Activated CD4-positive, CD25-positive, alpha-beta regulatory T cell treated with anti-CD3 and anti-CD28 coated beads, Interleukin-2, amount 50 U/mL, for 24 hours (primary cell): ENCODE measurements at regions not wholly inside any gene's neighbourhood (a gene's known extent, or its start where the extent isn't known, plus 50 kb on each side); places are given as distances from the start of the nearest gene placed in this dataset.
"Not testable (repeated sequence)": the region's sequence is repeated elsewhere in the genome, so short reads cannot be mapped to it uniquely, and the experiment has no call there.

ENCODE experiments used
- ATAC-seq, 2 donors: fragments of 150-1000 bp; cut with Tn5 transposase; one replicate each; pipeline ENCODE4 v1.10.0; 2021; ENCODE audit warnings: mild to moderate bottlenecking in 1 of 2, moderate library complexity in 1 of 2

DNA sequence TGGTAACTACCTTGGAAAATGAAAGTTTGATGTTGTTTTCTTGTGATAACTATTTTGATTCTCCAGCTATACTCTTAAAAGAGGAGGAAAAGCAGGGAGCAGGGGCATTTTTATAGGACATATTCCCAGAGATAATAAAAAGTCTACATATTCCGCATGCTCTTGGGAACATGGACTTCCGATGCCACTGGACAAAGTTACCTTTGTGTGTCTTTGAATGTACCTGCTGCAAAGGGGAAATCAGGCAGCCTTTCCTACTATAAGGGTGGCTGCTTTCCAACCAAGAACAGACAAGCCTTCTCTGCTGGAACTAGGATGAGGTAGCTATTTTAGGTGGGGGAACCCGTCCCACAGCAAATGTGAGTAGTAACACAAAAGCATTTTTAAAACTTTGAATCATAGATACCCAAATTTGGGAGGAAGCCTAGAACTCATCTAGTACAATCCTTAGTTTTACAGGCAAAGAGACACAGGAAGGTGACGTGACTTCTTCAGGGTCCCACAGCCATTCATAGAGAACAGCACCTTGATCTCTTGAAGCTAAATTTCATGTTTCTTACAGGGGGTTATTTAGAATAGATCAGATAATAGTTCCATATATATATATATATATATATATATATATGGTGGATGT, 179.9 kb downstream of the FASLG start:
- no peak for ATAC-seq

DNA sequence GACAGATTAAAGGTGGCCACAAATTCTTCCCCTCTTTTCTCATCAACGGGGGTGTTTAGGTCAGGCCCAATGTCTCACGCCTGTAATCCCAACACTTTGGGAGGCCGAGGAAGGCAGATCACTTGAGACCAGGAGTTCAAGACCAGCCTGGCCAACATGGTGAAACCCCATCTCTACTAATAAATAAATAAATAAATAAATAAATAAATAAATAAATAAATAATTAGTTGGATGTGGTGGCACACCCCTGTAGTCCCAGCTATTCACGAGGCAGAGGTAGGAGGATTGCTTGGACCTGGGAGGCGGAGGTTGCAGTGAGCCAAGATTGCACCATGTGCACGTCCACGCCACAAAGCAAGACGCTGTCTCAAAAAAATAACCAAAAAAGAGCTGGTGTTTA, 180.7 kb downstream of the FASLG start:
- not testable (repeated sequence) for ATAC-seq

DNA sequence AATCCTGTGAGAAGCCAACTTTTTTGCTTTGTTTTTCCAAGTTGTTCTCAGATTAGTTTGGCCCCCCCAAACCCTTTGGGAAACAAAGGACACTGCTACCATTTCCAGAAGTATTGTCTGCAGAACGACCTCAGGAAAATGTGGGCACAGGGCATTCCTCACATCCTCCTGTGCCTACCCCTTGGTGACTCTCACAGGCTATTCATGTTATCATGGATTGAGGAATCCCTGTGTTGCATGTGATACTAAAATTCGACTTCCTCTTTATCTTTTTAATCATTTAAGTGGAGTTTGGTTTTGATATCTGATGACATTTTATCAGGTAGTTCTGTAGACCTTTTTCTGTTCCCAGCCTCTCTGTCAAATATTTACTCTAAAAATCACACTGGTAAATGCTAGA, 184.5 kb downstream of the FASLG start:
- no peak for ATAC-seq

DNA sequence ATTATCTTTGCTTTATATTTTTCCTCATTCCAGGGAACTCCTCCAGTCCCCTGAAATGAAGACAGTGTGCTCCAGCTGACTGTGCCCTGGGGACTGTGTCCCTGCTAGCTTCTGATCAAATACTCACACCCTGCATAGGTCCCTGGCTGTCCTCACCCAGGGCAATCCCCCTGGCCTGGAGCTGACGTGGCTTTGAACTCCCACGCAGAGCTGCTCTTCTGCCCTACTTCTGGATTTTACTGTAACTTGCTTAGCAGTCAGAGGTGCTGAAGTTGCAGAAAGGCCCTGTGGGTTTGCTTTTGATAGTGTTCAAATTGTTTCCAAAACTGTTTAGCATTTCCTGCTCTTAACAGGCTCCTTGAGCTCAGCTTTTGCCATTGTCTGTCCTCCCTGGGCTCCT, 186.5 kb downstream of the FASLG start:
- peak; percentile 78 to 89 for ATAC-seq

DNA sequence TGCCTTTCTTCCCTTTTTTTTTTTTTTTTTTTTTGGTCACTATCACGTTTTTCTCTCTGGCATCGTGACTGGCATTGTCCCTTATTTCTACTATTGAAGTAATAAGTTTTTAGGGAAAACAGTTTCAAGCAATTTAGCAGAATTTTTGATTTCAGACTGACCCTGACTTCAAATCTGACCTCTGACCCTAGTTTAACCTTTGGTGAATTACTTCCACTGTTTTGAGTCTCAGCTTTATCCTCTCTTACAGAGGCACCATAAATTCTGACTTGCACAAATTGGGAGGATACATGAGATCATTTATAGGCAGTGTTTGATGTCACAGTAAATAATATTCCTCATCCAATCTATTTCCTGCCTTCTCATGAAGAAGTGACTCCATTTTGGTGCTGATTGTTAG, 187.0 kb downstream of the FASLG start:
- ATAC-seq: no peak

GRCh38 chr1:172847814-172848213, 188.9 kb downstream of the FASLG start:
- ATAC-seq: not testable (repeated sequence)

DNA sequence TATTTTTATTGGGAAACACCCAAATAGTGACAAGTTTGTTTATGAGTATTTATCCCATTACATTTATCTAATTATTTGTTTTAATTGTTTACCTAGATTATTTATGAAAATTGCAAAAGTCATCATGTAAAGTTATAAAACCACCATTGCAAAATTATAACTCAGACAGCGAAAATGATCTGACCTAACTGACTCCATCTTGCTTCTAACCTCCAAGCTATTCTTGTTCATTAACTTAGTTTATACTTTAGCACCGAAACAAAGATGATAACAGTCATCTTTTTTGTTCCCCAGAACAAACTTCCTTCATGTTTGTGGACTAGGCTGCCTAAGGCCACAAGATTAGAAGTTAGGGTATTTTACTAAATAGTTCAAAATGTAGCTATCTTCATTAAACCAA, 190.8 kb downstream of the FASLG start:
- ATAC-seq: no peak

DNA sequence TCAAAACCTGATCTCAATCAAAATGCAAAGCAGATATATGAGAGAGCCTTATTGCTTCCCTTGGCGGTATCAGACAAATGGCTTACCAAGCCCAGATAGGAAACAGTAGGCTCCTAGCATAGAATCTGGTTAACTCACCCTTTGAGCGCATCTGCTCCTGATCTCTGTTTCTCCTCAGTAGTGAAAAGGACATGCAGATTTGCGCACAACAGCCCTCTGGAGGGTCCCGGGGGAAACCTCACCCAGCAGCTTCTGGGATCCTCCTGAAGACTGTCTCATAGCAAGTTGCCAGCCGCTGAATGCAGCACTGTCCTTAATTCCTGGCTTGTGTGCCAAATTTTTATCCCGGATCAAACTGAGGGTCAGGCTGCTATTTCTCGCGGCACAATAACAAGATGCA, 192.2 kb downstream of the FASLG start:
- ATAC-seq: no peak

- no peak for ATAC-seq
Observed at GRCh38 chr1:172851856-172852255, 193.0 kb downstream of the FASLG start.

DNA sequence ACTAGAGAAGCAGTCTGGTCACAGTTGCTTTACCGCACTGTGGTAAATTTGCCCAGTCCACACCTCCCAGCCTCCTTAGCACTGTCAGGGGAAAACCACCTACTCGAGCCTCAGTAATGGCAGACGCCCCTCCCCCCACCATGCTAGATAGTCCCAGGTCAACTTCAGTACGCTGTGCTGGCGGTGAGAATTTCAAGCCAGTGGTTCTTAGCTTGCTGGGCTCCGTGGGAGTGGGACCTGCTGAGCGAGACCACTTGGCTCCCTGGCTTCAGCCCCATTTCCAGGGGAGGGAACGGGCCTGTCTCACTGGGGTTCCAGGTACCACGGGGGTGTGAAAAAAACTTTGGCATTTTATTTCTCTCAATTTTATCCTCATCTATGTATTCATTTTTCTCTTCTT, 194.8 kb downstream of the TNFSF18 start:
- ATAC-seq: not testable (repeated sequence)

DNA sequence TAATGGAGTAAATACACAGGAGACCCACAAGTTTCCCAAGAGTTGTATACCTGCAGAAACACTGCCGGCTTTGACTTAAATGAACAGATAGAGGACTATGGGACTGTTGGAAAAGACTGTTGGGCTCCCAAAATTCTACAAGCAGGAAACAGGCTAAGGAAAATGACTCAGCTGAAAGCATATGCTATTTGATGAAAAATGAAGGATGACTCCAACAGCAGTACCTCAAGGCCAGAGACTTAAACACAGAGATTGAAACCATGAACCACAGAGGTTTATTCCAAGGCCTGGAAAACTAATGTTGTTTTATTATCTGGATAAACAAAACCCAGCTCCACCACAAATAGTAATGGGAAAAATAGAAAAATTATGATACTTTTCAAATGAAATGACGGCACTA, 187.7 kb downstream of the TNFSF18 start:
- ATAC-seq: no peak

DNA sequence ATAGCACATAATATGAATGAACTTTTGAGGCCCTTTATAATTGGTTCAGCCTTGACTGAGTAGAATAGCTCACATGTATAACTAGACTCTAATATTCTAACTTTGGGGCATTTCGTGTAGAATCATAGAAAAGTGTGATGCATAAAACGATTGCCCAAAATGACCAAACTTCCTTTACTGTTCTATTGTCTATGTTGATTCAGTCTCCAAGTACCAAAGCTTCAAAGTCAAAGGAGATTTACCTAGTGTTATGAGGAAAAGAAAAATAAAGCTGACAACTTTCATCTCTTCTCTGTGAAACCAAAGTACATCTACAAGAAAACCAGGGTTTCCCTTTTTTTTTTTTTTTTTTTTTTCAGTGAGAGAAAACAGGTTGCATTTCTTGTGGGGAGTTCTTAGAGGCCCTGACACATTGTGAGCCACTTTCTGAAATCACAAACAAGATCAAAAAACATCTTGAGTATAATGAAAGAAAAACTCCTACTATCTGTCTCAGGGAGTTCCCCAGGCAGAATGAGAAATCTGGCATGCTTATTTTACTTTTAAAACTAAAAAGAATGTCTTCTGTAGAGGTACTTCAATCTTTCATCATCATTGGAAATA, 183.4 kb downstream of the TNFSF18 start:
- ATAC-seq: peak; percentile 62 to 76

DNA sequence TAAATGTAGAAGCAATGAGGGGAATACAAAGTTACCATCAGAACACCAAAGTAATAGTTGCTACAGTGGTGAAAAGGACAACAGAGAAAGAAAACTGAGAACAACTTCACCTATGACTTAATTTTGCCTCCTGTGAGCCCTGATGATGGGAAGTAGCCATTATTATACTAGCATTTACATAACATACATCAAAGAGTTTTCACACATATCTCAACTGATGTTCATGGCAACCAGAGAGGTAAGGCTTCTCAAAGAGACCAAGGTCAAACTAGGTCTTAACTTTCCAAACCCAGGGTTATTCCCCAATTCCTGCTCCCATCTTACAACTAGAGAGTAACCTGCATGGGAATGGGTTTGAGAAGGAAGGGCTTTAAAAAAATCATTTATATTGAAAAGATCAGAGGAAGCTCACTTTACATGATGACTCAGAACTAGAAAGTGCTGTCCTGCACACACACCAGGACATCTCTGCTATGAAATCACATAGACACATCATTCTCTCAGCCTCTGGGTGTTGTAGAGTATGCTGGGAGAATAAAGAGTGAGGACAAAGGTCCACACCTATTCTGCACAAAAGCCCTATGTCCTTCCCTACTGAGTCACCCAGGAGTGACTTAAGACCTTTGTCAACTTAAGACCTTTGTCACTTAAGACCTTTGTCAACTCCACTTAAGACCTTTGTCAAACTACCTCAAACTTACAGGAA, 179.7 kb downstream of the TNFSF18 start:
- peak; percentile 46 to 53 for ATAC-seq

- peak; percentile 79 to 86 for ATAC-seq
Observed at GRCh38 chr1:172874950-172875349, 175.8 kb downstream of the TNFSF18 start.

DNA sequence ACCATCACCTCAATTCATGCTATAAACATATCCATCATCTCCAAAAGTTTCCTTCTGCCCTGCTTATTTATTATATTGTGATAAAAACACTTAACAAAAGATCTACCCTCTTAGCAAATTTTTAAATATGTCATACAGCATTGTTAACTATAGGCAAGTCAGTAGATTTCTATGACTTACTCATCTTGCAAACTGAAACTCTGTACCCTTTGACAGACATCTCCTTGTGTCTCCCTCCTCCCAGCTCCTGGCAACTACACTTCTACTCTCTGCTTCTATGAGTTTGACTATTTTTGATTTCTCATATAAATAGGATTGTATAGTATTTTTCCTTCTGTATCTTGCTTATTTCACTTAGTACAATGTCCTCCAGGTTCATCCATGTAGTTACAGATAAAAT, 174.8 kb downstream of the TNFSF18 start:
- no peak for ATAC-seq

DNA sequence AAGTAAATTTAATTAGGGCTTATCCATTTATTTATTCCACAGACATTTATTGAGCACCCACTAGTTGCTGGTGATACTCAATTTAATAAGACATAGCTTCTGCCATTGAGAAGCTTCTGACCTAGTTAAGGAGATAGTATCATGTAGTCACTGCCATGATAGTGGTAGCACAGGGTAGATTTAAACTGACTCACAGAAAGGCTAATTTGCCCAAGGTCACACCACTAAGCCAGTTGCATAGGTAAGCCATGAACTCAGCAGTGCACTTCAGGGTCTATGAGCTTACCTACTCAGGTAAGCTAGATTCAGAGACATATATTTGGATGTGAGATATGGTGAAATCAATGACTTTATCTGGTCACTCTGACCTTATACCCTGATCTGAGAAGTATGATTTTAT, 168.4 kb downstream of the TNFSF18 start:
- no peak for ATAC-seq

DNA sequence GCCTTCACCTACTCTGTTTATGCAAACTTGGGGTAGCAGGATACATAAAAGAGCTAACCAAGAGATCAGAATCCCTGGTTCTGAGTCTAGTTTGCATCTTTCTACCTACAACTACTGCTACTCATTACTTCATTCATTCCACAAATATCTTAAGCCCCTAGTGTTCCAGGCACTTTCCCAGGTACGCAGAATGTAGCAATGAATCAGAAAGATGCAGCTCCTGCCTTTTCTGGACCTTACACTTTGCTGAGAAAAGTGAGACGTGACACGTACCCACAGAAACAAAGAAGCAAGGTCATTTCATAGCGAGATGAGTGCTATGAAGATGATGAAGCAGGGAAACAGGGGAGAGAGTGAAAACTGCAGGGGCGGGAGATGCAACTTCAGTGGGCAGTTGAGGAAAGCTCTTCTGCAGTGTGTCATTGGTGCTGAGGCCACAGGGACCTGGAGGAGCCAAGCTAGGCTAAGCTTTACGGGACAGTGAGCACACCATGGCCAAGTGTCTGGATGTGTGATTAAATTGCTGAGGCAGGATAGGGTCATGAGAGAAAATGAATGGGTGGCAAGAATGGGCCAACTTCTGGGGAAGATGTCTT, 167.9 kb downstream of the TNFSF18 start:
- ATAC-seq: no peak

- peak in 1 of 2 donors; percentile 67 for ATAC-seq
Observed at GRCh38 chr1:172883387-172883791, 167.4 kb downstream of the TNFSF18 start.

GRCh38 chr1:172883844-172884243, 166.9 kb downstream of the TNFSF18 start:
- ATAC-seq: no peak

DNA sequence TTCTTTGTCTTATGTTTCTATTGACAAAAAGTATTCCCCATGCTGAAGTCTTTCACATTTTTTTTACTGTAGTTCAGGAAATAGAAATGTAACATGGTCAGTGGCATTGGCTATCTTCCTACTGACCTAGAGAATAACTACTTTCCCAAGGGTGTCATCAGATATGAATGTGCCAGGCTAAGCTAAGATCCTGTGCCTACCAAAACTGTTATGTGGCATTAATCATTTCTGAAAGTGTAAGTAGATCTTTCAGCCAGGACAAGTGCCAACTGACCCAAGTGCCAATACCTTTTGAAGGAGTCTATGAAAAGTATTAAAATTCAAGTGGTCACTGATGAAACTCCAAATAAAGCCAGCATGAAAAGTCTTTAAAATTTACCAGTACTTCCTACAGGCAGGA, 165.3 kb downstream of the TNFSF18 start:
- ATAC-seq: no peak

DNA sequence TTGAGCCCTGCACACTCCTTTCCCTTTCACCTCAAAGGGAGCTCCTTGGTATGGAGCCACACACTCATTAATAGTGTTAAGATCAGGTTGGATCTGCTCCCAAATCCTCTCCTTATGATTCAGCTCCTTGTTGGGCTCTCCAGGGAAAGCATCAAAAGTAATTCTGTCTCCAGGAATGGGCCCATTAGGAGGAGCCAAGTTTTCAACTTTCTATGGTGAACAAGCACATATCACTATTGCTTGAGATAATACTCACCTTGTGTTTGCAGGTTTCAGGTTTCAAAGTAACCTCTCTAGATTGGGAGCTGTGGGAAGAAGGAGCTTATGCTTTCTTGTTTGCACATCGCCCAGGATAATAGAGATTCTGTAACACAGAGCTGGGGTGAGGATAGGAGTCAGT, 164.8 kb downstream of the TNFSF18 start:
- ATAC-seq: no peak

- no peak for ATAC-seq
Observed at GRCh38 chr1:172887162-172887561, 163.6 kb downstream of the TNFSF18 start.

- ATAC-seq: no peak
Observed at GRCh38 chr1:172893146-172893841, 157.4 kb downstream of the TNFSF18 start.
